22Rv1 (cell line): ENCODE measurements at regions not wholly inside any gene's neighbourhood (a gene's known extent, or its start where the extent isn't known, plus 50 kb on each side); places are given as distances from the start of the nearest gene placed in this dataset.

Experiments used
- H3K27ac ChIP-seq: fragments of 450-650 bp; 2 replicates; pipeline ENCODE4 v1.5.1; 2017
- ZFX ChIP-seq: fragments of 450-650 bp; IDR thresholded peaks from 2 replicates; pipeline ENCODE4 v1.6.1; 2017; ENCODE audit warnings: antibody characterized with exemption, borderline replicate concordance
- TF ChIP-seq, protein P1 (sequence below): fragments of 450-650 bp; IDR thresholded peaks from 2 replicates; pipeline ENCODE4 v1.5.1; 2017; ENCODE audit warnings: mild to moderate bottlenecking

DNA sequence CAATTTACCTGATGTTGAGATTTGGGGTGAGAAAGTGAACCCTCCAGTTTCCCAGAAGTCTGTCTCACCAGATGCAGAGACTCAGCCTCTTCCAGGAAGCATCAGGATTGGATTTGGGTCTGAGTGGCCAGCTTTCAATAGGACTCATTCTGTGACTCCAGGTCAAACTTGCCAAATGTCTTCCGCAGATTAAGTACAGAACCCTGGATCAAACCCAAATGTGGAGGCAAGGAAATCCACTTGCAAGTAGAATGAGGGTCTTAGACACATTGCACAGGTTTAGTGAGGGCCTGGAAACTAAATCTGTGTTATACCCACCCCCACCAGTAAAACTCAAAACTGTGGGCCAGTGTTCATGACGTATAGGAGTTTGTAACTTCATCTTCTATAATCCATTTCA lies 372.2 kb upstream of the MGMT start:
- TF ChIP-seq, protein P1, sequence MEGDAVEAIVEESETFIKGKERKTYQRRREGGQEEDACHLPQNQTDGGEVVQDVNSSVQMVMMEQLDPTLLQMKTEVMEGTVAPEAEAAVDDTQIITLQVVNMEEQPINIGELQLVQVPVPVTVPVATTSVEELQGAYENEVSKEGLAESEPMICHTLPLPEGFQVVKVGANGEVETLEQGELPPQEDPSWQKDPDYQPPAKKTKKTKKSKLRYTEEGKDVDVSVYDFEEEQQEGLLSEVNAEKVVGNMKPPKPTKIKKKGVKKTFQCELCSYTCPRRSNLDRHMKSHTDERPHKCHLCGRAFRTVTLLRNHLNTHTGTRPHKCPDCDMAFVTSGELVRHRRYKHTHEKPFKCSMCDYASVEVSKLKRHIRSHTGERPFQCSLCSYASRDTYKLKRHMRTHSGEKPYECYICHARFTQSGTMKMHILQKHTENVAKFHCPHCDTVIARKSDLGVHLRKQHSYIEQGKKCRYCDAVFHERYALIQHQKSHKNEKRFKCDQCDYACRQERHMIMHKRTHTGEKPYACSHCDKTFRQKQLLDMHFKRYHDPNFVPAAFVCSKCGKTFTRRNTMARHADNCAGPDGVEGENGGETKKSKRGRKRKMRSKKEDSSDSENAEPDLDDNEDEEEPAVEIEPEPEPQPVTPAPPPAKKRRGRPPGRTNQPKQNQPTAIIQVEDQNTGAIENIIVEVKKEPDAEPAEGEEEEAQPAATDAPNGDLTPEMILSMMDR, result no peak
- TF ChIP-seq ZFX, result no peak
- H3K27ac ChIP-seq, result no peak overlapping the region

DNA sequence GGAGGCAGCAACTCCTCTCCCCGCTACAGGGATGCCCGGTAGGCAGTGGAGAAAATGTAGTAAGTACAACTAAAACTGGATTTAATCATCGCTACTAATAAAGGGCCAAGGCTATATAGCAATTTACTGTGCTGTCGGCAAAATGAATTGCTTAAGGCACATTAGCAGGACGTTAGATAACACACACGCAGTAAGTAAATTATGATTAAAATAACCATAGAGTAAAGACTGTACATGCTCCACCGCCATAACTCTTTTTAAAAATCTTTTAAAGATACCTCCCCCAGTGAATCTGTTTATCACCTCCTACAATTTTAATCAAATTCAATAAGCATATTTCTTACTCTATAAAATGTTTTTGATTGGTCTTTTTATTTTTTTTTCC lies 371.4 kb upstream of the MGMT start:
- TF ChIP-seq, protein P1, result no peak
- no peak for TF ChIP-seq ZFX
- H3K27ac ChIP-seq, result no peak overlapping the region

DNA sequence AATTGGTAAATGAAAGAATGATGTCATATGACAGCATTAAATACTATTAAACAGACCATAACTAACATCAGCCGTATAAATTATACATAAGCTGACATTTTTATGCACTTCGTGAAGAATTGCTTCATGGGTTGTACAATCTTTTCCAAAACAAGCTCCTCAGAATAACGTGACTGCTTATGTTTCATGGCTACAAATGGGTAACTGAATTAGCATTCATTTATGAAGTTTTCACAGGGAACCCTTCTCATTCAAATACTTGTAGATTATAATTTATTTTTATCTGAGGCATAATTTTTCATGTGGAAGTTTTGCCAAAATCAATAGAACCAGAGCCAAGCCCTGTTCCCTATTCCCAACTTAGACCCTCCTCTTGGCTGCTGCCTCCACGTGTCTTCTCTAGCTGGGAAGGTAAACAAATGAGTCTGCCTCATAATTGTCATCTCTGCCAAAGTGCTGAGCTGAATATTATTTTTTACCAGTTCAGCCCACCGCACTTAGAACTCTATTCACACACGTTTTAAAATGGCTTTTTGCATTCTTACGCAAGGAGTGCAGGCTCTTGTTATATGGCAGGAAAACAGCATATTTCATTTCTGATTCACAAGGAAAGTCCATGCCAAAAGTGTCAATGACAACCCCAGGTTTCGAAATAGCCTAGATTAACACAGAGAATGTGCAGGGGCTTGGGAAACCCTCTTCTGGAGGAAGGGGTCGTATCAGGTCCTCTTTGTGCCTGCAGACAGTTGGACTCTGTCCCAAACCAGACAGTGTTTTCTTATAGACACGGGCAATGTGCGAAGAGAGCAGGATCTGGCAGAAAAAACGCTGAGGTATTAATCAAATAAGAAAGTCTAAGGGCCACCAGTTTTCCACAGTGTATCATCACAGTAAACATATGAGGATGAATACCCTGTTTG lies 370.7 kb upstream of the MGMT start:
- TF ChIP-seq ZFX, result no peak
- TF ChIP-seq, protein P1, result no peak
- H3K27ac ChIP-seq, result no peak overlapping the region

DNA sequence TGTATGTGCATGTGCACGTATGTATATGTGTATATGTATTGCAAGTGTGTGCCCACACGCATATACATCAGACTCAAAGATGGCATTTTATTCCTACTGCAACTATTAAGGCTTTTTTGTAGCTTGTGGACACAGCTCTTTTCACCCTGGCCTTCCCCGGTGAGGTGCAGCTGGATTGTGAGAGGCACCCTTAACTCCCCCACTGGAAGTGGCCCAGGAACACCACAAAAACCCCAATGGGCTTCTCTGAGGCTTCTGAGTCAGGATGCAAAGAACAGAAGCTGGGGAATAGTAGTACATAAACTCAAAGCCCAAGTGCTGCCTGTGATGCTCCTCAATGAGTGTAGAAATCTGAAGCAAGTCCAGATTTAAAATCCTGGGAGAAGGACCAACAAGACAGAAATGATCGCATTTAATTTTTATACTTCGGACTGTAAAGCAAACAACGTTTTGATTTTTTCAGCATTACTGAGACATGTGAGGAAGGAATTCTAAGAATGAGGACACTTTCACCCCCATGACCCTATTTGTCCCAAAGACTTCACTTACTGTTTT lies 369.2 kb upstream of the MGMT start:
- H3K27ac ChIP-seq, result no peak overlapping the region
- TF ChIP-seq ZFX, result no peak
- TF ChIP-seq, protein P1, result no peak

DNA sequence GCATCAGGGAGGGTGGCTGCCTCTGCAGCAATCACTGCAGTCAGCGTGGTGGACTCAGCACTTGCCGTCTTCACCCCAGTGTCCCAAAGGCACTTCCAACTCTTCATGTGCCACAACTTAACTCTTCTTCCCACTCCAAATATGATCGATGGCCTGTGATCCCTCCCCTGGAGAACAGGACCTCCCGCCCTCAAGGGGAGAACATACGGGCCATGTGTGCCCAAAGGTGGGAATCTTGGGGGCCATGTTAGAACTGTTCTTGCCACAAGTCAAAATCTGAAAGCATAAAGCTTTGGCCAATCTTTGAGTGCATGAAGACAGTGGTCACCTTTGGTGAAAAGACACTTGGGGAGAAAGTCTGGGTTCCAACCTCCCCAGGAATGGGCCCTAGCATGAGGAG lies 368.5 kb upstream of the MGMT start:
- no peak overlapping the region for H3K27ac ChIP-seq
- no peak for TF ChIP-seq ZFX
- TF ChIP-seq, protein P1, result no peak

DNA sequence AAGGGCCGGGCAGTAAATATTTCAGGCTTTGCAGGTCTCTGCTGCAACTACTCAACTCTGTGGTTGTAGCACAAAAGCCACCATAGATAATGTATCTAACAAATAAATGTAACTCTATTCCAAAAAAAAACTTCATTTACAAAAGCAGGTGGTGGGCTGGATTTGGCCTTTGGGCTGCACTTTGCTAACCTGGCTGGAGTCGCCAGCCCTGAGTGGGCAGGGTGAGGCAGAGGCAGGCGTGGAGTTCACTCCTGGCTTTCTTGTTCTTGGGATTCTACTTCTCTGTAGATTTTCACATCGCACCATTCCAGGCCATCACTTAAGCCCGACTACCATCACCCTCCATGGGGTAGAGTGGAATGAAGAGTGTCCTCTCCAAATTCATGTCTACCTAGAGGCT lies 367.6 kb upstream of the MGMT start:
- no peak overlapping the region for H3K27ac ChIP-seq
- TF ChIP-seq ZFX, result no peak
- TF ChIP-seq, protein P1, result no peak

DNA sequence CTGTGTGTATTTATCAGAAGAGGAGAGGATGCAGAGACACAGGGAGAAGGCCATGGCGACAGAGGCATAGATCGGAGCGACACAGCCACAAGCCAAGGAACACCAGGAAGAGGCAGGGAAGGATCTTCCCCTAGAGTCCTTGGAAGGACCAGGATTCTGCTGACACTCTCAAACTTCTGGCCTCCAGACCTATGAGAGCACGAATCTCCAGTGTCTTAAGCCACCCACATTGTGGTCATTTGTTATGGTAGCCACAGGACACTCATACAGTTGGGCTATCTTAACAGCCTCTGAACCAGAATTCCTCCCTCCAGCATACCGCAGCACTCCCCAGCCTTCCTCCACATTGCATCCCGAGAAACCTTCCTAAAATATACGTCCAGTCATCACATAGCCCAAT lies 367.0 kb upstream of the MGMT start:
- TF ChIP-seq, protein P1, result no peak
- no peak for TF ChIP-seq ZFX
- no peak overlapping the region for H3K27ac ChIP-seq
